ENCODE measurements at regions not wholly inside any gene's neighbourhood (a gene's known extent, or its start where the extent isn't known, plus 50 kb on each side); places are given as distances from the start of the nearest gene placed in this dataset.

- no peak for DNase-seq (ENCODE audit: low read depth in 2 of 2)
These were observed 117.5 kb downstream of the NAV1 start for GRCh38 chr1:201656311-201657032.

GRCh38 chr1:201659572-201659971 lies 120.6 kb downstream of the NAV1 start:
- no peak for DNase-seq (ENCODE audit: low read depth in 2 of 2)

- DNase-seq (ENCODE audit: low read depth in 2 of 2) = no peak
These were observed 122.2 kb downstream of the NAV1 start for GRCh38 chr1:201660931-201661822.

- no peak for DNase-seq (ENCODE audit: low read depth in 2 of 2)
These were observed 123.0 kb downstream of the NAV1 start for GRCh38 chr1:201661823-201662359.

- DNase-seq (ENCODE audit: low read depth in 2 of 2) = no peak
These were observed 123.7 kb downstream of the NAV1 start for GRCh38 chr1:201662646-201663045.

- DNase-seq (ENCODE audit: low read depth in 2 of 2) = no peak
These were observed 124.7 kb downstream of the NAV1 start for GRCh38 chr1:201663491-201664113.

GRCh38 chr1:201665036-201665435 lies 126.1 kb downstream of the NAV1 start:
- DNase-seq (ENCODE audit: low read depth in 2 of 2) = no peak

GRCh38 chr1:201666102-201666501 lies 127.2 kb downstream of the NAV1 start:
- DNase-seq (ENCODE audit: low read depth in 2 of 2) = no peak

GRCh38 chr1:201666645-201667044 lies 127.7 kb downstream of the NAV1 start:
- no peak for DNase-seq (ENCODE audit: low read depth in 2 of 2)

- DNase-seq (ENCODE audit: low read depth in 2 of 2) = no peak
These were observed 128.6 kb downstream of the NAV1 start for GRCh38 chr1:201667479-201667878.

- DNase-seq (ENCODE audit: low read depth in 2 of 2) = no peak
These were observed 131.6 kb downstream of the NAV1 start for GRCh38 chr1:201670517-201670916.

- DNase-seq (ENCODE audit: low read depth in 2 of 2) = no peak
These were observed 133.8 kb downstream of the NAV1 start for GRCh38 chr1:201672685-201673084.

GRCh38 chr1:201673093-201673492 lies 134.2 kb downstream of the NAV1 start:
- no peak for DNase-seq (ENCODE audit: low read depth in 2 of 2)

- DNase-seq (ENCODE audit: low read depth in 2 of 2) = no peak
These were observed 135.0 kb downstream of the NAV1 start for GRCh38 chr1:201673915-201674314.

- no peak for DNase-seq (ENCODE audit: low read depth in 2 of 2)
These were observed 136.2 kb downstream of the NAV1 start for GRCh38 chr1:201675143-201675542.

- DNase-seq (ENCODE audit: low read depth in 2 of 2) = no peak
These were observed 137.3 kb downstream of the NAV1 start for GRCh38 chr1:201676197-201676596.

GRCh38 chr1:201676641-201677040 lies 137.7 kb downstream of the NAV1 start:
- no peak for DNase-seq (ENCODE audit: low read depth in 2 of 2)

GRCh38 chr1:201678264-201679101 lies 139.6 kb downstream of the NAV1 start:
- DNase-seq (ENCODE audit: low read depth in 2 of 2) = no peak

- DNase-seq (ENCODE audit: low read depth in 2 of 2) = no peak
These were observed 142.4 kb downstream of the NAV1 start for GRCh38 chr1:201681375-201681774.

- DNase-seq (ENCODE audit: low read depth in 2 of 2) = no peak
These were observed 144.0 kb downstream of the NAV1 start for GRCh38 chr1:201682964-201683363.

- DNase-seq (ENCODE audit: low read depth in 2 of 2) = no peak
These were observed 144.5 kb downstream of the NAV1 start for GRCh38 chr1:201683397-201683796.

All from stimulated activated CD4-positive, alpha-beta T cell treated with anti-CD3 and anti-CD28 coated beads, Interleukin-4, amount 100 ng/mL, for 48 hours (primary cell).